AG09319 (cell line): ENCODE measurements at regions not wholly inside any gene's neighbourhood (a gene's known extent, or its start where the extent isn't known, plus 50 kb on each side); places are given as distances from the start of the nearest gene placed in this dataset.

Experiments
- DNase-seq: peaks from one replicate; pipeline ENCODE4 v3.0.0-alpha.2; 2010; ENCODE audit warnings: low read depth; ENCODE audit errors: extremely low read depth
- CTCF ChIP-seq: IDR thresholded peaks from 2 replicates; pipeline ENCODE4 v1.5.1; 2011; ENCODE audit warnings: low read depth, mild to moderate bottlenecking, inconsistent platforms, low read length, moderate library complexity

GRCh38 chr12:88753707-88754106, 173.4 kb upstream of the KITLG start:
- TF ChIP-seq CTCF, result no peak
- DNase-seq, result no peak

GRCh38 chr12:88753066-88753465, 172.8 kb upstream of the KITLG start:
- DNase-seq, result no peak
- no peak for TF ChIP-seq CTCF

GRCh38 chr12:88752183-88752582, 171.9 kb upstream of the KITLG start:
- no peak for DNase-seq

GRCh38 chr12:88750867-88751543, 170.7 kb upstream of the KITLG start:
- no peak for DNase-seq
- no peak for TF ChIP-seq CTCF

More at GRCh38 chr12:88752183-88752582, 171.9 kb upstream of the KITLG start:
- no peak for TF ChIP-seq CTCF

GRCh38 chr12:88746386-88746785, 166.1 kb upstream of the KITLG start:
- no peak for DNase-seq
- TF ChIP-seq CTCF, result no peak

GRCh38 chr12:88743946-88744685, 163.8 kb upstream of the KITLG start:
- TF ChIP-seq CTCF, result no peak
- DNase-seq, result no peak

GRCh38 chr12:88737838-88738472, 157.7 kb upstream of the KITLG start:
- DNase-seq, result no peak
- TF ChIP-seq CTCF, result no peak
